DOHH2 (cell line): ENCODE measurements at regions not wholly inside any gene's neighbourhood (a gene's known extent, or its start where the extent isn't known, plus 50 kb on each side); places are given as distances from the start of the nearest gene placed in this dataset.
"Not testable (repeated sequence)": the region's sequence is repeated elsewhere in the genome, so short reads cannot be mapped to it uniquely, and the experiment has no call there.

Source experiments
- CTCF ChIP-seq: fragments of 200-600 bp; sonication (generic); IDR thresholded peaks from one replicate; pipeline ENCODE4 v1.5.1; 2014; ENCODE audit warnings: antibody characterized with exemption, mild to moderate bottlenecking, low read depth, low read length; ENCODE audit not compliant: poor library complexity, severe bottlenecking
- EZH2phosphoT487 ChIP-seq: fragments of 200-600 bp; sonication (generic); IDR thresholded peaks from 2 replicates; pipeline ENCODE4 v1.6.1; 2017; ENCODE audit warnings: borderline replicate concordance, mild to moderate bottlenecking, antibody characterized with exemption, low read length, moderate library complexity, mixed read lengths

DNA sequence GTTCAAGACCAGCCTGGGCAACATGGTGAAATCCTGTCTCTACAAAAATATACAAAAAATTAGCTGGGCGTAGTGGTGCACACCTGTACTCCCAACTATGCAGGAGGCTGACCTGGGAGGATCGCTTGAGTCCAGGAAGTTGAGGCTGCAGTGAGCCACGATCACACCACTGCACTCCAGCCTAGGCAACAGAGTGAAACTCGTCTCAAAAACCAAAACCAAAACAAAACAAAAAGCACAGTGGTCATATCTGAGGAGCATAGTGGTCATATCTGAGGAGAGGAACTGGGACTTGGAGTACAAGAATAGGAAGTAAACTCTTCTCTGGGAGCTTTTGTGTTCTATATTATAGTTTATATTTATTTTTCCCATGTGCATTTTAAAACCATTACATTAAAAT is 275.3 kb upstream of the NOTCH2NLA start:
- not testable (repeated sequence) for TF ChIP-seq CTCF, EZH2phosphoT487
